ENCODE measurements at regions not wholly inside any gene's neighbourhood (a gene's known extent, or its start where the extent isn't known, plus 50 kb on each side); places are given as distances from the start of the nearest gene placed in this dataset.

- Histone ChIP-seq H3K4me3 (no peak overlapping the region), H3K36me3 (replicated peaks in 1 of 2; ENCODE audit: insufficient read depth in 1 of 2, low read depth in 2 of 2) (no peaks in the 10 kb centered on the region), H3K9me3 (no peaks in the 10 kb centered on the region), H3K27me3 (no peaks in the 10 kb centered on the region), H3K27ac (no peak overlapping the region), H3K4me1 (no peaks in the 10 kb centered on the region)
- ATAC-seq (no peak), DNase-seq (no peak)
- no peak for TF ChIP-seq CTCF (IDR thresholded peaks at IDR 0.05)
- TF ChIP-seq POLR2A (IDR thresholded peaks at IDR 0.05) = no peak
- intact Hi-C loops (cut with DNase I) = no loop called here
- WGBS, 2 donors = 26 to 40% methylated on average over 6 to 8 of the region's 8 CpGs
Measured at GRCh38 chr7:42617806-42618457, 293.9 kb downstream of the C7orf25 start.

DNA sequence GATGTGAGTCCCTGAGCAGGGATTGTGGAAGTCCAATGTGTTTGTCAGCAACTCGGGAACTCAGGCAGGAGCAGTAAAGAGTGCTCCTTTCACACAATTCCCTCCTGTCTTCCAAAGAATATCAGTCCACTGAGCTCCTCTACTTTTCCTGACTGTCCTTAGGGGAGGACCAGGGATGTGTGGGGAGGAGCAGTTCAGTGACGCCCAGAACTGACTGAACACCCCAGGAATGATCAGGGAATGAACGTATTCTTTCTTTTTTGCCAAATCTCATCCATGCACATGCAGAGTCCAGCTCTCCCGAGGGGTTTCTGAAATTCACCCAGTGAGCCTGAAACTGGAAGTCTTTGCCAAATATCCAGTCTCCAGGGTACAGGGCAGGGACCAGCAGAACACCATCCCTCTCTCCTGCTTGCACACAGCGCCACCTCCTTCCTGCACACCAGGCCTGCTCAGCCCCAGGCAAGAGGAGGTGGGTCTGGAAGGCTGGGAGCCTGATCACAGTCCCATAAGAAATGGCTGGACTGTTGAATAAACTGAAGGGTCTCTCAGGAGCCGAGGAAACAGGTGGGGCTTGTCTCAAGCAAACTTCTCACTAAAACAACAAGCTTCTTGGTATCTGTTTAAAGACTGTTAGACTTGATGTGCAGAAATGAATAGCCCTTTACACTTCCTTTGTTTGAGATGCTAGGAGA is 294.7 kb downstream of the C7orf25 start:
- H3K27me3 ChIP-seq = no peaks in the 10 kb centered on the region
- no peak overlapping the region for H3K27ac ChIP-seq
- no peaks in the 10 kb centered on the region for H3K4me1 ChIP-seq
- H3K9me3 ChIP-seq = no peaks in the 10 kb centered on the region
- ATAC-seq (no peak), DNase-seq (no peak)
- H3K4me3 ChIP-seq = no peak overlapping the region
- TF ChIP-seq POLR2A (IDR thresholded peaks at IDR 0.05) (no peak), CTCF (IDR thresholded peaks at IDR 0.05) (no peak)
- no peaks in the 10 kb centered on the region for H3K36me3 ChIP-seq (replicated peaks in 1 of 2; ENCODE audit: insufficient read depth in 1 of 2, low read depth in 2 of 2)
- 48 to 61% methylated on average over 6 of the region's 6 CpGs for WGBS, 2 donors
- intact Hi-C loops (cut with DNase I) = no loop called here

- H3K27me3 ChIP-seq = no peaks in the 10 kb centered on the region
- no peak overlapping the region for H3K27ac ChIP-seq
- no peaks in the 10 kb centered on the region for H3K9me3 ChIP-seq
- 78 to 83% methylated on average over 4 of the region's 4 CpGs for WGBS, 2 donors
- no peaks in the 10 kb centered on the region for H3K36me3 ChIP-seq (replicated peaks in 1 of 2; ENCODE audit: insufficient read depth in 1 of 2, low read depth in 2 of 2)
- H3K4me1 ChIP-seq = no peaks in the 10 kb centered on the region
- intact Hi-C loops (cut with DNase I) = no loop called here
- no peak overlapping the region for H3K4me3 ChIP-seq
- TF ChIP-seq POLR2A (IDR thresholded peaks at IDR 0.05) = no peak
- no peak for TF ChIP-seq CTCF (IDR thresholded peaks at IDR 0.05)
- no peak for DNase-seq
- no peak for ATAC-seq
Measured at GRCh38 chr7:42614636-42615035, 297.2 kb downstream of the C7orf25 start.

DNA sequence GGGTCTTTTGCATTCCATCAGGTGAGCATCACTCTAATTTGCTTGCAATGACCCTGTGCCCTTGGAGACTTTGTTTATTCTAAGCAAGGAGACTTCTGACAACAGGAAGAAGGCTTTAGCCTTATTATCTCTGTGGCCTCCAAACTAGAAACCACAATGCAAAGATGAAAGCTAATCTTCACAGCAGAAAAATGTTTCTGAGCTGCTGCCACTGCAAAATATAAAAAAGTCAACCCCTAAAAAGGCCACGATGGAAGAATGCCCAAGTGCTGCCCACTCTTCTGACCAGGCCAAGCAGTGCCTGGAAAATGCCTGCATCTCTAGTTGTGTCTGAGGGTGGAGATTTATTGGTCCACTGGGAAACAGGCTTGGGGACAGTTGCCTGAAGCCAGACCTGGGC is 299.9 kb downstream of the C7orf25 start:
- Histone ChIP-seq H3K9me3 (no peaks in the 10 kb centered on the region), H3K27me3 (no peaks in the 10 kb centered on the region), H3K4me1 (no peaks in the 10 kb centered on the region), H3K27ac (no peak overlapping the region), H3K4me3 (no peak overlapping the region), H3K36me3 (replicated peaks in 1 of 2; ENCODE audit: insufficient read depth in 1 of 2, low read depth in 2 of 2) (no peaks in the 10 kb centered on the region)
- WGBS, 2 donors = 19 to 20% methylated on average over 1 of the region's 1 CpG
- TF ChIP-seq POLR2A (IDR thresholded peaks at IDR 0.05) = no peak
- no peak for TF ChIP-seq CTCF (IDR thresholded peaks at IDR 0.05)
- intact Hi-C loops (cut with DNase I) = no loop called here
- no peak for DNase-seq
- ATAC-seq = no peak

Measured in body of pancreas (tissue), 4 donors.